Adrenal gland (tissue), 9 donors: ENCODE measurements at regions not wholly inside any gene's neighbourhood (a gene's known extent, or its start where the extent isn't known, plus 50 kb on each side); places are given as distances from the start of the nearest gene placed in this dataset.

Experiments used
- DNase-seq, 7 donors: peaks; one replicate each; pipeline ENCODE4 v3.0.0-alpha.2; 2019 to 2020
- H3K27ac ChIP-seq, 5 donors: fragments of 200-600 bp; sonication (generic) in 4 of 5; 1 replicate in 3 of 5; 2 replicates in 2 of 5; pipeline versions ENCODE4 v1.5.1 to v1.8.0; 2016 to 2020; ENCODE audit warnings: mild to moderate bottlenecking in 1 of 5
- H3K27me3 ChIP-seq: fragments of 200-600 bp; 2 replicates; pipeline ENCODE4 v1.8.0; 2021
- H3K36me3 ChIP-seq, 2 donors: fragments of 200-600 bp; replicated peaks in 1 of 2; 1 replicate in 1 of 2; 2 replicates in 1 of 2; pipeline versions ENCODE4 v1.5.1 to v1.8.0; 2018 to 2022
- H3K4me1 ChIP-seq, 2 donors: fragments of 200-600 bp; replicated peaks in 1 of 2; 1 replicate in 1 of 2; 2 replicates in 1 of 2; pipeline versions ENCODE4 v1.5.1 to v1.8.0; 2018 to 2021
- H3K4me3 ChIP-seq, 4 donors: fragments of 200-600 bp; sonication (generic) in 3 of 4; one replicate each; pipeline ENCODE4 v1.5.1; 2016 to 2018
- H3K9me3 ChIP-seq, 3 donors: fragments of 200-600 bp; sonication (generic) in 1 of 3; replicated peaks in 1 of 3; 1 replicate in 2 of 3; 2 replicates in 1 of 3; pipeline versions ENCODE4 v1.5.1 to v1.8.0; 2016 to 2021
- CTCF ChIP-seq, 6 experiments: fragments of 450-650 bp in 4 of 6; fragments of 200-600 bp in 2 of 6; sonication (generic) in 1 of 6; IDR thresholded peaks; 1 replicate in 5 of 6; 2 replicates in 1 of 6; pipeline versions ENCODE4 v1.5.1 to v1.8.0; 2016 to 2021; ENCODE audit warnings: antibody characterized with exemption in 6 of 6, mild to moderate bottlenecking in 2 of 6, moderate library complexity in 1 of 6
- POLR2A ChIP-seq, 2 donors: fragments of 450-650 bp; IDR thresholded peaks; one replicate each; pipeline ENCODE4 v1.6.1; 2017; ENCODE audit warnings: antibody characterized with exemption in 2 of 2, mild to moderate bottlenecking in 2 of 2, moderate library complexity in 1 of 2
- WGBS, 4 donors: extraction: QIAGEN DNeasy Blood & Tissue Kit in 2 of 4; methylation state at CpG; one replicate each; pipeline versions ENCODE4 v1.1.5 to v1.1.7; 2013 to 2017; 5-methylcytosine and 5-hydroxymethylcytosine counted together
- intact Hi-C, 2 donors: fragments of 100-400 bp; cut with DNase I; formaldehyde crosslinking; loops; one replicate each; pipeline versions ENCODE4 v1.14.1 to v1.15.0; 2022 to 2023
- donor health status: healthy with polysubstance abuse.
- donor health status: Bipolar disorder and iron deficiency.
- donor health status: DM: yes; HTN: yes; CAD: no.
- donor health status: DM: no; HTN: no; CAD: no.
- donor health status: DM: no; HTN: no; CAD: no.

GRCh38 chr9:110073356-110073905 lies 134.5 kb downstream of the C9orf152 start:
- no peak for DNase-seq
- TF ChIP-seq POLR2A (IDR thresholded peaks at IDR 0.05) (no peak), CTCF (IDR thresholded peaks at IDR 0.05) (no peak)
- Histone ChIP-seq H3K27me3 (no peaks in the 10 kb centered on the region), H3K36me3 (no peaks in the 10 kb centered on the region), H3K9me3 (no peaks in the 10 kb centered on the region), H3K27ac (no peak overlapping the region), H3K4me3 (no peak overlapping the region), H3K4me1 (peaks cover 0 to 14% of the 10 kb centered on the region in 2 donors)
- intact Hi-C loops, result no loop called here

- TF ChIP-seq CTCF (IDR thresholded peaks at IDR 0.05) (no peak), POLR2A (IDR thresholded peaks at IDR 0.05) (no peak)
- Histone ChIP-seq H3K27me3 (no peaks in the 10 kb centered on the region), H3K27ac (no peak overlapping the region), H3K36me3 (no peaks in the 10 kb centered on the region), H3K4me1 (peaks cover 0 to 8% of the 10 kb centered on the region in 2 donors), H3K4me3 (no peak overlapping the region), H3K9me3 (no peaks in the 10 kb centered on the region)
- DNase-seq, result no peak
- 79 to 83% (median 83%) methylated on average over 13 of the region's 13 CpGs for WGBS, 4 donors
- intact Hi-C loops, result no loop called here
Measured at GRCh38 chr9:110076894-110077725, 130.8 kb downstream of the C9orf152 start.

- TF ChIP-seq POLR2A (IDR thresholded peaks at IDR 0.05), result no peak
- TF ChIP-seq CTCF (IDR thresholded peaks at IDR 0.05), result no peak
- 81 to 95% (median 88%) methylated on average over 7 of the region's 7 CpGs for WGBS, 4 donors
- no peak for DNase-seq
- no peaks in the 10 kb centered on the region for H3K9me3 ChIP-seq
- intact Hi-C loops, result no loop called here
- H3K4me3 ChIP-seq, result no peak overlapping the region
- H3K4me1 ChIP-seq, result peaks cover 0 to 8% of the 10 kb centered on the region in 2 donors
- no peak overlapping the region for H3K27ac ChIP-seq
- no peaks in the 10 kb centered on the region for H3K27me3 ChIP-seq
- H3K36me3 ChIP-seq, result no peaks in the 10 kb centered on the region
Measured at GRCh38 chr9:110077925-110078324, 130.0 kb downstream of the C9orf152 start.

- 65 to 80% (median 71%) methylated on average over 4 of the region's 4 CpGs for WGBS, 4 donors
- no peak overlapping the region for H3K27ac ChIP-seq
- intact Hi-C loops, result no loop called here
Measured at GRCh38 chr9:110078604-110079003, 129.4 kb downstream of the C9orf152 start.

More at GRCh38 chr9:110078604-110079003, 129.4 kb downstream of the C9orf152 start:
- TF ChIP-seq CTCF (IDR thresholded peaks at IDR 0.05) (no peak), POLR2A (IDR thresholded peaks at IDR 0.05) (no peak)
- Histone ChIP-seq H3K27me3 (no peaks in the 10 kb centered on the region), H3K36me3 (no peaks in the 10 kb centered on the region), H3K4me1 (peaks cover 0 to 8% of the 10 kb centered on the region in 2 donors), H3K9me3 (no peaks in the 10 kb centered on the region), H3K4me3 (no peak overlapping the region)
- no peak for DNase-seq
